C4-2B (cell line): ENCODE measurements at regions not wholly inside any gene's neighbourhood (a gene's known extent, or its start where the extent isn't known, plus 50 kb on each side); places are given as distances from the start of the nearest gene placed in this dataset.
"Not testable (repeated sequence)": the region's sequence is repeated elsewhere in the genome, so short reads cannot be mapped to it uniquely, and the experiment has no call there.

Experiments
- H3K27ac ChIP-seq: fragments of 450-650 bp; 2 replicates; pipeline ENCODE4 v1.5.1; 2017
- ZFX ChIP-seq: fragments of 450-650 bp; IDR thresholded peaks from 2 replicates; pipeline ENCODE4 v1.6.1; 2017
- TF ChIP-seq, protein P1 (sequence below): fragments of 450-650 bp; conservative IDR thresholded peaks from 2 replicates; pipeline ENCODE4 v1.5.1; 2017; ENCODE audit warnings: mild to moderate bottlenecking

- TF ChIP-seq, protein P1, sequence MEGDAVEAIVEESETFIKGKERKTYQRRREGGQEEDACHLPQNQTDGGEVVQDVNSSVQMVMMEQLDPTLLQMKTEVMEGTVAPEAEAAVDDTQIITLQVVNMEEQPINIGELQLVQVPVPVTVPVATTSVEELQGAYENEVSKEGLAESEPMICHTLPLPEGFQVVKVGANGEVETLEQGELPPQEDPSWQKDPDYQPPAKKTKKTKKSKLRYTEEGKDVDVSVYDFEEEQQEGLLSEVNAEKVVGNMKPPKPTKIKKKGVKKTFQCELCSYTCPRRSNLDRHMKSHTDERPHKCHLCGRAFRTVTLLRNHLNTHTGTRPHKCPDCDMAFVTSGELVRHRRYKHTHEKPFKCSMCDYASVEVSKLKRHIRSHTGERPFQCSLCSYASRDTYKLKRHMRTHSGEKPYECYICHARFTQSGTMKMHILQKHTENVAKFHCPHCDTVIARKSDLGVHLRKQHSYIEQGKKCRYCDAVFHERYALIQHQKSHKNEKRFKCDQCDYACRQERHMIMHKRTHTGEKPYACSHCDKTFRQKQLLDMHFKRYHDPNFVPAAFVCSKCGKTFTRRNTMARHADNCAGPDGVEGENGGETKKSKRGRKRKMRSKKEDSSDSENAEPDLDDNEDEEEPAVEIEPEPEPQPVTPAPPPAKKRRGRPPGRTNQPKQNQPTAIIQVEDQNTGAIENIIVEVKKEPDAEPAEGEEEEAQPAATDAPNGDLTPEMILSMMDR, result no peak
- TF ChIP-seq ZFX, result no peak
- H3K27ac ChIP-seq, result no peak overlapping the region
Measured at GRCh38 chr1:121594096-121594495, 409.3 kb downstream of the SRGAP2C start.

DNA sequence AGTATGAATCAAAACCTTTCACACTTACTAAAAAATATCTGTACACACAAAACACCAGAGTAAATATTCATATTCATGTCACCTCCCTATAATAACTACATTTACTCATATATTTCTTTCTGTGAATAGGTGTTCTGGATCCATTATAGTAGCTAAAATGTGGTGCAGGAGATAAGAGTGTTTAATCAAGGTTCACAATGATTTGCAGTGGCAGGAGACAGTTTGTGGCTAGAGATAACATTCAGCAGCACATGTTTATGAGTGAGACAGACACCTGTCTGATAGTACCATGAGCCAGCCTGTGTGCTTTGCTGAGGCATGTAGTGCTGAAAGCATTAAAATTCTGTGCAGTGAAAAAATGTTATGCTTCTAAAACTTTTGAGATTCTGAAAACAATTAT is 410.3 kb downstream of the SRGAP2C start:
- no peak overlapping the region for H3K27ac ChIP-seq
- TF ChIP-seq ZFX, result no peak

GRCh38 chr1:121604843-121605444 is 420.2 kb downstream of the SRGAP2C start:
- not testable (repeated sequence) for H3K27ac ChIP-seq

GRCh38 chr1:121607499-121607898 is 422.7 kb downstream of the SRGAP2C start:
- not testable (repeated sequence) for H3K27ac ChIP-seq
